NT2/D1 (cell line): ENCODE measurements at regions not wholly inside any gene's neighbourhood (a gene's known extent, or its start where the extent isn't known, plus 50 kb on each side); places are given as distances from the start of the nearest gene placed in this dataset.

Source experiments
- SUZ12 ChIP-seq: IDR thresholded peaks from 2 replicates; pipeline ENCODE4 v1.6.1; 2011; ENCODE audit not compliant: insufficient read length, insufficient read depth; ENCODE audit errors: extremely low read depth
- YY1 ChIP-seq: IDR thresholded peaks from 2 replicates; pipeline ENCODE4 v1.6.1; 2011; ENCODE audit not compliant: insufficient read length, insufficient read depth
- ZNF274 ChIP-seq: IDR thresholded peaks from 2 replicates; pipeline ENCODE4 v1.6.1; 2011; ENCODE audit warnings: mild to moderate bottlenecking, low read depth, low read length

GRCh38 chrY:15455980-15456469 lies 931.7 kb downstream of the NLGN4Y start:
- TF ChIP-seq ZNF274, result no peak
- no peak for TF ChIP-seq YY1
- no peak for TF ChIP-seq SUZ12
